ENCODE measurements at regions not wholly inside any gene's neighbourhood (a gene's known extent, or its start where the extent isn't known, plus 50 kb on each side); places are given as distances from the start of the nearest gene placed in this dataset.

GRCh38 chr6:786946-787763 is 94.2 kb upstream of the EXOC2 start:
- no peak for TF ChIP-seq REST (IDR thresholded peaks at IDR 0.05; ENCODE audit: low read depth)
- peak; percentile 64 to 88 (median 75); a peak in 5 of 6 replicates for TF ChIP-seq CTCF (IDR thresholded peaks at IDR 0.05 in 2 of 3, conservative IDR thresholded peaks at IDR 0.05 in 1 of 3; ENCODE audit: borderline replicate concordance in 1 of 3, insufficient read depth in 1 of 3, low read depth in 2 of 3, low read length in 2 of 3)
- no peak for TF ChIP-seq POLR2A (IDR thresholded peaks at IDR 0.05; ENCODE audit: borderline replicate concordance, extremely low read depth, insufficient read depth, insufficient read length)
- no peak for TF ChIP-seq FOSL1 (IDR thresholded peaks at IDR 0.05; ENCODE audit: low read depth)
- TF ChIP-seq TCF7L2 (IDR thresholded peaks at IDR 0.05; ENCODE audit: borderline replicate concordance, extremely low read depth, insufficient read depth, insufficient read length) = no peak
- no peak for TF ChIP-seq MAX (IDR thresholded peaks at IDR 0.05)
- no peak for TF ChIP-seq EZH2 (IDR thresholded peaks at IDR 0.05)
- TF ChIP-seq ZFX (IDR thresholded peaks at IDR 0.05) = no peak
- no peak for TF ChIP-seq EZH2phosphoT487 (IDR thresholded peaks at IDR 0.05; ENCODE audit: borderline replicate concordance)
- TF ChIP-seq CEBPB (IDR thresholded peaks at IDR 0.05; ENCODE audit: low read depth) = no peak
